ENCODE measurements at regions not wholly inside any gene's neighbourhood (a gene's known extent, or its start where the extent isn't known, plus 50 kb on each side); places are given as distances from the start of the nearest gene placed in this dataset.

DNA sequence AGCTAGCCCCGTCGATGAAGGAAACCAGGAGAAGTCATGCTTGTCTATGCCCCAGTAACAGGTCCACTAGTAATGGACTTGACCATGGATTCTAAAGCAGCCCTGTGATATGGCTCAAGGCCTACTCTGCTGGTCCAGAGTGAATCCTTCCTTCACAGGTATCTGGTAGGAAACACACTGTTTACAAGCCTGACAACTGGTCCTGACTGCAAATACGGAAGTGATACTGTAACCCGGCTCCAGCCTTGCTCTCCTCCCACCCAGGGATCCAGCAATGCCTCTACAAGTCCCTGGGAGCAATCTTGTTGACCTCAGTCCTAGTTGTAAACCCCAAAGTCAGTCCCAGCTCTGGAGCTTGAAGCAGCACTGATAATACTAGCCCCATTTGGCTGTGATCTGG, 239.2 kb upstream of the GRID2 start:
- TF ChIP-seq, protein P1, sequence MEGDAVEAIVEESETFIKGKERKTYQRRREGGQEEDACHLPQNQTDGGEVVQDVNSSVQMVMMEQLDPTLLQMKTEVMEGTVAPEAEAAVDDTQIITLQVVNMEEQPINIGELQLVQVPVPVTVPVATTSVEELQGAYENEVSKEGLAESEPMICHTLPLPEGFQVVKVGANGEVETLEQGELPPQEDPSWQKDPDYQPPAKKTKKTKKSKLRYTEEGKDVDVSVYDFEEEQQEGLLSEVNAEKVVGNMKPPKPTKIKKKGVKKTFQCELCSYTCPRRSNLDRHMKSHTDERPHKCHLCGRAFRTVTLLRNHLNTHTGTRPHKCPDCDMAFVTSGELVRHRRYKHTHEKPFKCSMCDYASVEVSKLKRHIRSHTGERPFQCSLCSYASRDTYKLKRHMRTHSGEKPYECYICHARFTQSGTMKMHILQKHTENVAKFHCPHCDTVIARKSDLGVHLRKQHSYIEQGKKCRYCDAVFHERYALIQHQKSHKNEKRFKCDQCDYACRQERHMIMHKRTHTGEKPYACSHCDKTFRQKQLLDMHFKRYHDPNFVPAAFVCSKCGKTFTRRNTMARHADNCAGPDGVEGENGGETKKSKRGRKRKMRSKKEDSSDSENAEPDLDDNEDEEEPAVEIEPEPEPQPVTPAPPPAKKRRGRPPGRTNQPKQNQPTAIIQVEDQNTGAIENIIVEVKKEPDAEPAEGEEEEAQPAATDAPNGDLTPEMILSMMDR (IDR thresholded peaks at IDR 0.05), result no peak
- Histone ChIP-seq H3K4me1 (no peaks in the 10 kb centered on the region), H3K27ac (no peak overlapping the region), H3K4me3 (no peak overlapping the region), H3K27me3 (no peaks in the 10 kb centered on the region), H3K9me3 (no peaks in the 10 kb centered on the region), H3K36me3 (no peaks in the 10 kb centered on the region)
- ATAC-seq (no peak), DNase-seq (no peak)
- intact Hi-C loops (cut with DNase I), result no loop called here

DNA sequence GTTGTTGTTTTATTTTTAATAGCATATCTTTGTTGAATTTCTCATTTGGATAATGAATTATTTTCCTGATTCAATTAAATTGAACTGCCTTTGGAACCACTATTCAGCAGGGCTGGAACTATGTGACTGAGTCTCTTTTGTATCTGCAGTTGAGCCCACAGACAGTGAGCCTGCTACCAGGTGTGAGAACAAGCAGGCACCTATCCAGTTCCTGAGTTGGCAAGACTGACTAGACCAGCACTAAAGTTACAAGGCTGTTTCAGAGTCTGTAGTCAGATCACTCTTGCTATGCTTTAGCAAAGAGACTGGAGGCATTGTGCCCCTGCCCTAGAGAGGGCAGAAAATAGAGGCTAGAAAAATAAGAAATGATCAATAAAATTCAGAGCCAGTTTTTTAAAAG, 237.3 kb upstream of the GRID2 start:
- TF ChIP-seq, protein P1 (IDR thresholded peaks at IDR 0.05), result no peak
- no peaks in the 10 kb centered on the region for H3K4me1 ChIP-seq
- H3K4me3 ChIP-seq, result no peak overlapping the region
- H3K36me3 ChIP-seq, result no peaks in the 10 kb centered on the region
- no peak for DNase-seq
- no peak for ATAC-seq
- intact Hi-C loops (cut with DNase I), result no loop called here
- H3K9me3 ChIP-seq, result peaks cover under 1% of the 10 kb centered on the region
- H3K27me3 ChIP-seq, result no peaks in the 10 kb centered on the region
- no peak overlapping the region for H3K27ac ChIP-seq

DNA sequence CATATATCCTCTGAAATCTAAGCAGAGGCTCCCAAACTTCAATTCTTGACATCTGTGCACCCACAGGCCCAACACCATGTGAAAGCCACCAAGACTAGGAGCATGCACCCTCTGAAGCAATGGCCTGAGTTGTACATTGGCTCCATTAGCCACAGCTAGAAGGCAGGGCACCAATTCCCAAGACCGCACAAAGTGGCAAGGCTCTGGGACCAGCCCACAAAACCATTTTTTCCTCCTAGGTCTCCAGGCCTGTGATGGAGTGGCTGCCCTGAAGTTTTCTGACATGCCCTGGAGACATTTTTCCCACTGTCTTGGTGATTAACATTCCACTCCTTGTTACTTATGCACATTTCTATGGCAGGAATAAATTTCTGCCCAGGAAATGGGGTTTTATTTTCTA, 232.2 kb upstream of the GRID2 start:
- H3K36me3 ChIP-seq, result no peaks in the 10 kb centered on the region
- intact Hi-C loops (cut with DNase I), result no loop called here
- TF ChIP-seq, protein P1 (IDR thresholded peaks at IDR 0.05), result no peak
- H3K4me1 ChIP-seq, result no peaks in the 10 kb centered on the region
- H3K9me3 ChIP-seq, result peaks cover 4% of the 10 kb centered on the region
- no peak overlapping the region for H3K27ac ChIP-seq
- H3K4me3 ChIP-seq, result no peak overlapping the region
- no peaks in the 10 kb centered on the region for H3K27me3 ChIP-seq
- DNase-seq (no peak), ATAC-seq (no peak)

DNA sequence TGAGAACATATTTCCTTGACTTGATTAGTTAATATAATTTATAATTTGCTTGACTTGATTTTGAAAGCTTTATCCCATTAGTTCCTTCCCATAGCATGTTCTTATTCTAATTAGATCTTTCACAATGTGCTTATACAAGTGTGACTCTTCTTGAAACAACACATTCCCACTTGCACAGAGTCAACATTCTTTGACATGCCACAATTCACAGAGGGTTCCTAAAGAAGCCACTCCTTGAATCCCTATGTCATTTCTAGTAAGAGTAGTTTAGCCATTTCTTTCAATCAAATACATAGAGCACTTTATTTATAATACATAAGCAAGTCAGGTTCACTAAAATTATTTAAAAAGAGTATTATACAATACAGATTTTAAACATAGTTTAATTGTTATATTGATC, 228.9 kb upstream of the GRID2 start:
- intact Hi-C loops (cut with DNase I), result no loop called here
- DNase-seq (no peak), ATAC-seq (no peak)
- H3K27ac ChIP-seq, result no peak overlapping the region
- no peaks in the 10 kb centered on the region for H3K4me1 ChIP-seq
- TF ChIP-seq, protein P1 (IDR thresholded peaks at IDR 0.05), result no peak
- no peaks in the 10 kb centered on the region for H3K36me3 ChIP-seq
- H3K9me3 ChIP-seq, result peaks cover 4% of the 10 kb centered on the region
- H3K27me3 ChIP-seq, result no peaks in the 10 kb centered on the region
- no peak overlapping the region for H3K4me3 ChIP-seq

DNA sequence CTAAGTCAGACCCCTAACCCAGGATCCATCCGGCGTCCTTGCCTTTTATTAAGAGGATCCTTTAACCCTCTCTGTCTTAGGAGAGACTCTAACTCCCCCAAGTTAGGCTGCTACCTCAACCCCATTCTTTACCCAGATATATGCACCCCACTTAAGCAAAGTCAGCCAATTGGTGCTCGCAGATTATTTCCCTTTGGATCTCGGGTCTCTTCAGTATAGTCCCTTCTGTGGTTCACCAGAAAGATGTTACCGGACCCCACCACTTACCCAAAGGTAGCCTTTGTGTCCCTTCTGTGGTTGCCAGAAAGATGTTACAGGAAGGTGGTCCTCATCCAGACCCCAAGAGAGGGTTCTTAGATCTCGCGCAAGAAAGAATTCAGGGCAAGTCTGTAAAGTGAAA, 212.9 kb upstream of the GRID2 start:
- H3K27ac ChIP-seq, result no peak overlapping the region
- no peaks in the 10 kb centered on the region for H3K9me3 ChIP-seq
- ATAC-seq, result no peak
- no peak overlapping the region for H3K4me3 ChIP-seq
- TF ChIP-seq, protein P1 (IDR thresholded peaks at IDR 0.05), result no peak
- DNase-seq, result no peak
- H3K27me3 ChIP-seq, result no peaks in the 10 kb centered on the region
- no peaks in the 10 kb centered on the region for H3K4me1 ChIP-seq
- intact Hi-C loops (cut with DNase I), result no loop called here
- H3K36me3 ChIP-seq, result no peaks in the 10 kb centered on the region

DNA sequence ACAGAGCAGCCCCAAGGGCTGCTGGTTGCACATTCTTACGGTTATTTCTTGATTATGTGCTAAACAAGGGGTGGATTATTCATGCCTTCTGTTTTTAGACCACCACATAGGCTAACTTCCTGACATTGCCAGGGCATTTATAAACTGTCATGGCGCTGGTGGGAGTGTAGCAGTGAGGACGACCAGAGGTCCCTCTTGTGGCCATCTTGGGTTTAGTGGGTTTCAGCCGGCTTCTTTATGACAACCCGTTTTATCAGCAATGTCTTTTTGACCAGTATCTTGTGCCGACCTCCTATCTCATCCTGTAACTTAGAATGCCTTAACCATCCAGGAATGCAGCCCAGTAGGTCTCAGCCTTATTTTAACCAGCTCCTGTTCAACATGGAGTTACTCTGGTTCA, 212.4 kb upstream of the GRID2 start:
- Histone ChIP-seq H3K4me3 (no peak overlapping the region), H3K27me3 (no peaks in the 10 kb centered on the region), H3K36me3 (no peaks in the 10 kb centered on the region), H3K4me1 (no peaks in the 10 kb centered on the region), H3K9me3 (no peaks in the 10 kb centered on the region), H3K27ac (no peak overlapping the region)
- TF ChIP-seq, protein P1 (IDR thresholded peaks at IDR 0.05), result no peak
- no peak for DNase-seq
- ATAC-seq, result no peak
- intact Hi-C loops (cut with DNase I), result no loop called here
